Activated CD4-positive, alpha-beta T cell treated with anti-CD3 and anti-CD28 coated beads, Interleukin-2, amount 50 U/mL, for 48 hours (primary cell): ENCODE measurements at regions not wholly inside any gene's neighbourhood (a gene's known extent, or its start where the extent isn't known, plus 50 kb on each side); places are given as distances from the start of the nearest gene placed in this dataset.
"Not testable (repeated sequence)": the region's sequence is repeated elsewhere in the genome, so short reads cannot be mapped to it uniquely, and the experiment has no call there.

ENCODE experiments used
- DNase-seq, 2 experiments: peaks; one replicate each; pipeline ENCODE4 v3.0.0-alpha.2; 2020

DNA sequence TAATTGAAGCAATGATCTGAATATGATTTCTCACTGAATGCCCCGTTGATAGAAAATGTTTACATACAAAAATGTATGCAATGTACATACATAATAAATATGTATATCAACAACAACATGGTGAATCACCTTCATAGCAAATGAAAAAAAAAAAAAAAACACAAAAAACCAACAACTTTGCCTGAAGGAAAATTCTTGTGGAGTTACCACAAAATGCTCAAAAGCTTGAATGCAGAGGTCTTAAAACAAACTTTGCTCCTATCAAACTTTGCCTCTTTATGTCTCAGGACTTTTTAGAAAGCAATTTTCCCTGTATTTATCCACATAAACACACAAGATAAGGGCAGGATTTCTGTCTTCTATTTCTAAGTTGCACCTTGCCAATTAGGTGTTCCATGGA, 92.9 kb upstream of the SIX2 start:
- DNase-seq = no peak

GRCh38 chr2:45096996-45097395, 87.7 kb upstream of the SIX2 start:
- no peak for DNase-seq

DNA sequence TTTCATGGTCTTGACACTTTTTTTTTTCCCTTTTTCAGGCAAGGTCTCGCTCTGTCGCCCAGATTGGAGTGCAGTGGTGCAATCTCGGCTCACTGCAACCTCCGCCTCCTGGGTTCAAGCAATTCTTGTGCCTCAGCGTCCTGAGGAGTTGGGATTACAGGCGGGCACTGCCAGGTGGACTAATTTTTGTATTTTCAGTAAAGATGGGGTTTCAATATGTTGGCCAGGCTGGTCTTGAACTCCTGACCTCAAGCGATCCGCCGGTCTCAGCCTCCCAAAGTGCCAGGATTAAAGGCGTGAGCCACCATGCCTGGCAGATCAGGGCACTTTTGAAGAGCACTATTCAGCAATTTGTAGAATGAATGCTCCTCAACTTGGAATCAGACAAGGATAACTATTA, 86.8 kb upstream of the SIX2 start:
- not testable (repeated sequence) for DNase-seq

DNA sequence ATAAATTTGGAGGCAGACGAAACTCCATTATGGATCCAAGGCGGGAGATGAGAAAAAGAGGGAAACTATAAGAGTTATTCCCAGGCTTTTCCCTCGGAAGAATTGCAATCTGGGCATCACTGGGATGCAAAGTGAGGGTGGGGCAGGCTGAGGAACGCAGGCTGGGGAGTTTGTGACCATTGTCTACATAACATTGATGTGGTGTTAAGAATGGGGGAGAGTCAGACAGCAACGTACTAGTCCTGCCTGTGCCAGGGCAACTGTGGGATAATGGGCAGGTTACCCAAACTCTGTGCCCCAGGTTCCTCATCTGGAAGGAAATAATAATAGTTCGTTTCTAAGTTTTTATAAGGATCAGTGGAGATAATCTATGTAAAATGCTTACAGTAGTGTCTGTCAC, 84.4 kb upstream of the SIX2 start:
- no peak for DNase-seq

GRCh38 chr2:45093181-45093580, 83.9 kb upstream of the SIX2 start:
- DNase-seq = no peak

DNA sequence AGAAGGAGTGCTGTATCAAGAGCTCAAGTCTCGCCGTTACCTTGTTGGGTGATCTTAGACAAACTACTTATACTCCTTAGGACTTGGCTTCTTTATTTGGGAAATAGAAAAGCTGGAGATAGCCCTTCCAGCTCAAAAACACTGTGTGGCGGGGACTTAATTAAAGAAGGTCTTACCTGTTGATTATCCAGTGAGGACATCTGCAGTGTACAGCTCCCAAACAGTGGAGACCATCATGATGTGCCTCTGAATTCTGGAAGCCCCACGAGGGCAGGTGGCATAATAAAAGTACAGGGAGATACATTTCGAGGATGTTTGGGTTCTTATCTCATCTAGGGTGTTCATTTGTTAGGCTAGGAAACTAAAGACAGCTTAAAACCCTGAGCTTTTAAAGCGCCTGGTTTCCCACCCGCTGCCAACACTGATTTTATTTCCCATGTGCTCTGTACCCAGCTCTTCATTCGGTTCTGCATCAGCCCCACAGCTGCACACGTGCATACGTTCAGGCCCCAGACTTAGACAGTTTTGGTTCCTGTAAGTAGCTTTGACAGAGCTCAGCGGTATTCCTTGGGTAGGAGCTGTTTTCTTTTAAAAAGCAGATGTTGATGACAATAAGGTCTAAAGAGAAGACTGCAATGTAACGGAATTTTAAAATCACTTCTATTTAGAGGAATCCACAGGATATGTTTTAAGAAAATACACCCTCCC, 80.5 kb upstream of the SIX2 start:
- no peak for DNase-seq

DNA sequence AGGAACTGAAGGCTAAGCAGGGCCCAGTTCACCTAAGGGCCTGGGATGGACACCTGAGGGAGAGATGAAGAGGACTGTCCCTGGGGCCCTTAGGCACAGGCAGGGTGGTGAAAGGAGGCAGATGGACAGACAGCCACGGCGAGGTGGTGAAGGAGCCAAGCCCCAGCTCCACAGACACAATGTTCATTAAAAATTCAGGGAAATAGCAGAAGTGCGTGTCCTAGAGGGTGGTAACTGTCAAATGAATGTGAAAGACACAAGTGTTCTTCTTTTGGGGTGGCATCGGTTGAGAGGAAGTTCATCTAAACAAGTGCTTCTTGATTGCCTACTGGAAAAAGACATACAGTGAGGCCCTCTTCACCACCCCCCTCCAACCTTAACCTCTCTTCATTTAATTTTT, 76.2 kb upstream of the SIX2 start:
- no peak for DNase-seq

DNA sequence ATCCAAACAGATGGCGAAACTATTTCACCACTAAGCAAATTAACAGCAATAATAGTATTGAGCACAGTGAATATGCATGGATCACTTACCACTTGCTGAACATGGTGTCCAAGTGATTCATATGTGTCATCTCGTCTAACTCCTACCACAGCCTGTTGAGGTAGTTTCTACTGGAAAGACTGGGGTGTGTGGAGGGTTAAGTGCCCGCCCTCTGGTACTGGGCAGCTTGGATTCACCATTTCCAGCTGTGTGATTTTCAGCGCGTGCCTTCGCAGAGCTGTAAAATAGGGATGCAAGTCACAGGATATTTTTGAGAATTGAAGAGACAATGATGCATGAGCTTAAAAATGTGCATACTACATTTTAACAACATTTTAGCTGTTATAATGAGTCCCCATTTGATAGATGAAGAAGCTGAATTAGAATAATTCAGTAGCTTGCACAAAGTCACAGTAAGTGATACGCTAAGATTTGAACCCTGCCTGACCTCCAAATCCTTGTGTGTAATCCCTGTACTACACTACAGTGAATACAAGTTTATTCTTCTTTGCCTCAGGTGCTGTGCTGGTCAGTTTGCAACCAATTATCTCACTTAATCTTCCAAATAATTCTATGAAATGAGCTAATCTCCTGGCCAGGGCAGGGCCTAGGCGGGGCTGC, 75.2 kb upstream of the SIX2 start:
- DNase-seq = no peak

DNA sequence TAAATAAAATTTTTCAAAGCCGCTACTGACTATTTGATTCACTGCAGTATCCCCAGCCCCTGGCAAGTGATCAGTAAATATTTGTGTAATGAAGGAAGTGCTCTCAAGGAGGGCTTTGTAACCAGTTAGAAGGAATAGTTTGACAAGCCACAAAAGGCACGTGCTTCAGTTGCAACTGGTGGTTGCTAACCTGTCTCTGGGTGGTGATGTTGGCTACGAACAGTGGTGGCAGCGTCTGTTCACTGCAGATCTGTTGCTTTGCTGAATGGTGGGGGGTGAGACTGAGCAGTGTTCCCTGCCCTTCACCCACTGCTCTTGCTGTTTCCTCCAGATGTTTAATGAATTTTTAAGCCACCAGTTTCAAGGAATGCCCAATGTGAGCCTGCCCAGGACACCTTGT, 73.9 kb upstream of the SIX2 start:
- DNase-seq = no peak

DNA sequence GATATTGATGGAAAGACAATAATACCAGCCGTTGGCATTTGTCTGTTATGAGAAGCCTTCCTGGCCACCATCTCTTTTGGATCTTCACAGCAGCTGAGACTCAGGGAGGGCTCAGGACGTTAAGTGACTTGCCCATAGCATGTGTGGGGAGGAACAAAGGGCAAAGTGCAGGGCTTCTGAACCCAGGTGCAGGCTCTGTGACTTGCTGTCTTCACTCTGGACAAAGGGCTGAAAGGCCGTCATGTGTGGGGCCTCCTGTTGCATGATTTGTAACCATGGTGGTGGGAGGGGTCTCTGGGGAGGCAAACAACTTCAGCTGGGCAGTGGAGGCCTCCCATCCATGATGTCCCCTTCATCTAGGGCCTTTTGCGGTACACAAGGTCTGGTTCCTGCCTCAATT, 65.5 kb upstream of the SIX2 start:
- DNase-seq = no peak

- DNase-seq = no peak
Measured at GRCh38 chr2:45072862-45073237, 63.6 kb upstream of the SIX2 start.

- DNase-seq = no peak
Measured at GRCh38 chr2:45072064-45072861, 63.0 kb upstream of the SIX2 start.

DNA sequence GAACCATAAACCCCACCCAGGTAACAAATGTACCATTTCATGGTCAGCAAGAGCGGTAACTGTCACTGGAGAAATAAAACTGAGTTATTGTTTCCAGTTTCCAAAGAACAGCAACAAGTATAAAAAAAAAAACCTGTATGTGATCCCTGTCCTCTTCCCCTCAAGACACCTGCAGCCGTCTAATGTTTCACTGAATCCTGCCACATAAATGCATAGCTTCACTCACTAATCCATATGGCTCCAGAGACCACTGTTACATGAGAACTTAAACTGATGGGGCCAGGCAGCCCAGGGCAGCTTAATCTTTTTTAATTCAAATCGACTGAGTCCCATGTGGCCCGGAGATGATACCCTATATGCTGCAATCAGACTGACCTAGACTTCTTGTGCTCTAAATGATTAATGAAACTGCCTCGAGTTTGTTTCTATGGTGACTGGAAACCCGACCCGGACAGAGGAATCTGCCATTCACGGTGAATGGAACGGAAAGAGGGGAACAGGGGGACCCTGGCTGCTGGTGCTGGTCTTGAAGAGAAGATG, 60.9 kb upstream of the SIX2 start:
- no peak for DNase-seq

DNA sequence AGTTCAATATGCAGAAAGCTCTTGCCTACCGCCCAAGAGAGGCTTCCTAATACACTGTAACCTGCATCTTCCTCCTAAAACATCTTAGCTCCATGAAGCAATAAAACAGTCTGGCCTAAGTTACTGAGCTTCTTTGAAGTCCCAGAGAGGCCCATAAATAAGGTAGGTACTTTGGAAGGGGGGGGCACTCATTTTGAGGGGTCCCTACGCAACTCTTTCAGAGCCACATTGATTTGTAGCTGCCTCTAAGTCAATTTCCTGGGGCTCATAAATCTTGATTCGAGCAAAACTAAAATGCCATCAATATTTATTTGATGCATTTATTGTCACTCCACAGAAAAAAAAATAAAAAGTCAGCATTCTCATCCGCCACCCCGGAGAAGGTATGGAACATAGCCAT, 60.4 kb upstream of the SIX2 start:
- no peak for DNase-seq

- DNase-seq = no peak
Measured at GRCh38 chr2:45068571-45069140, 59.4 kb upstream of the SIX2 start.

- DNase-seq = no peak
Measured at GRCh38 chr2:45067859-45068570, 58.8 kb upstream of the SIX2 start.
